Activated naive CD8-positive, alpha-beta T cell treated with anti-CD3 and anti-CD28 coated beads, Interleukin-2, amount 50 U/mL, for 24 hours (primary cell): ENCODE measurements at regions not wholly inside any gene's neighbourhood (a gene's known extent, or its start where the extent isn't known, plus 50 kb on each side); places are given as distances from the start of the nearest gene placed in this dataset.

Experiments
- ATAC-seq: fragments of 150-1000 bp; cut with Tn5 transposase; one replicate; pipeline ENCODE4 v1.10.0; 2021
- DNase-seq: peaks from one replicate; pipeline ENCODE4 v3.0.0; 2021
- H3K27ac Mint-ChIP-seq: one replicate; pipeline ENCODE4 v1.8.0; 2021; ENCODE audit warnings: mild to moderate bottlenecking, mixed read lengths
- H3K27me3 Mint-ChIP-seq: one replicate; pipeline ENCODE4 v1.8.0; 2021; ENCODE audit warnings: mixed read lengths
- H3K36me3 Mint-ChIP-seq: one replicate; pipeline ENCODE4 v1.8.0; 2021; ENCODE audit warnings: low read depth, mixed read lengths
- H3K4me1 Mint-ChIP-seq: one replicate; pipeline ENCODE4 v1.8.0; 2021; ENCODE audit warnings: mixed read lengths
- H3K4me3 Mint-ChIP-seq: one replicate; pipeline ENCODE4 v1.8.0; 2021; ENCODE audit warnings: mild to moderate bottlenecking, moderate library complexity, mixed read lengths
- H3K9me3 Mint-ChIP-seq: one replicate; pipeline ENCODE4 v1.8.0; 2021; ENCODE audit warnings: mixed read lengths

DNA sequence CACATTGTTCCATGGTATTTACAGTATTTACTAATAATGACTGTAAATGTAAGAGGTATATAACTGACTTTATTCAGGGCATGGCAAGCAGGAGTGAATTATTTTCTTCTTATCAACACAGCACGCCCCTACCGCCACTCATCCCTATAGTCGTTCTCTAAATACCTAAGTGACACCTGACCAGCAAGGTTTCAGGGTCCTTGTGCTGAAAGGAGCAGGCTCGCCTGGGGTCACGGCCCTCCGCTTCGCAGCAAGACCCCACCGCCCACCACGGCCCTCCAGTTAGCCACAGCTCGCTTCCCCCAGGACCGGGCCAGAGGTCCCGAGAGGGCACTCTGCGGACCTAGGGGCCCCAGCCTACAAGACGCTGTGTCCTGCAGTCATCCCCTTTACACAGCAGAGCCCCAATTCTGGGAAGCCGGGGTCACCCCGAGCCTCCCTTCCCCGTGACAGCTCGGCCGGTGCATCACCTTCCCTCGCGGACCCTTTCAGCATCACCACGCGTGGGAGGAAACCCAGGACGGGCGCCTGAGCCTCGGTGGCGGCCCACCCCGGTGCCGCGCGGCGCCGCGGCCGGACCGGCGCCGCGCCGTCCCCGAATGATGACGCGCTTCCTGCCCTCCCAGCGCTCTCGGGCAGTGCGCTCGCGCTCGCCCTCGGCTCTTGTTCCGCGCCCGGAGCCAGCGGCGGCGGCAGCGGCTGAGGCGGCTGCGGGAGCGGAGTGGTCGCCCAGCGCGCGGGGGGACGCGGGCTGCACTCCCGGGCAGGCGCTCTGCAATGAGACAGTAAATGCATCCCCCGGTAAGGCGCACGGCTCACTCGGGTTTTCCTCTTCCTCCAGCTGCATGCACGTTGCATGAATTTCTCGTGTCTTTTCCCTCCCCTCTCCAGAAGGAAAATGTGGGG, 225.1 kb upstream of the C2CD4B start, which contains the start of gene TLN2:
Gene TLN2 (plus strand): TSS at position 666 of the 906 bp plus-strand sequence.
- Mint-ChIP-seq H3K36me3 (no peaks in the 10 kb centered on the region), H3K9me3 (no peaks in the 10 kb centered on the region), H3K27ac (peak within 1 kb of the TSS; percentile 81), H3K27me3 (peaks cover 26% of the 10 kb centered on the region), H3K4me1 (peaks cover 19% of the 10 kb centered on the region), H3K4me3 (peak within 1 kb of the TSS; percentile 90)
- peak; percentile 86 for ATAC-seq
- peak; percentile 73 for DNase-seq

- Mint-ChIP-seq H3K4me3 (peak overlapping the region; percentile 90), H3K27me3 (peaks cover 26% of the 10 kb centered on the region), H3K36me3 (no peaks in the 10 kb centered on the region), H3K4me1 (peaks cover 19% of the 10 kb centered on the region), H3K27ac (peak overlapping the region; percentile 49), H3K9me3 (no peaks in the 10 kb centered on the region)
- ATAC-seq (peak; percentile 11), DNase-seq (peak; percentile 40)
These were observed 225.9 kb upstream of the C2CD4B start for GRCh38 chr15:62390791-62391640.

- ATAC-seq (peak; percentile 59), DNase-seq (peak; percentile 41)
- Mint-ChIP-seq H3K4me1 (peaks cover 19% of the 10 kb centered on the region), H3K36me3 (no peaks in the 10 kb centered on the region), H3K4me3 (peak overlapping the region; percentile 90), H3K9me3 (no peaks in the 10 kb centered on the region), H3K27ac (no peak overlapping the region), H3K27me3 (peaks cover 27% of the 10 kb centered on the region)
These were observed 226.7 kb upstream of the C2CD4B start for GRCh38 chr15:62391641-62392262.

DNA sequence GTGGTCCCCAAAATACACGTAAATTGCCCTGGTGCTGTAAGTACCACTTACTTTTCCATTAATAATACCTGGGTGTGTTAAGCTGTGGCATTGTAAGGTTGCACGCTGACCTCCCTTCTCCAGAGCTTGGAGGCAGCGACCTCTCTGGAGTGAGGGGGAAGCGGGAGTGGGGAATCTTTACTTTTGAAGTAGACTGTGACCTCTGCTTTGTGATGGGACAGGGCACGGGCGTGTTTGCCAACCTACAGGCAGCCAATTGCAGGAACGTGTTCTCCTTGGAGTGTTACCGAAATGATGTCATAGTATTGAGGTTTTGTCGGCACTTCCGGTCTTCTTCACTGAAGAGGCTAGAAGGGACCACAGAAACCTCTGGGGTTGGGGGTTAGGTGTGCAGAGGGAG, 227.3 kb upstream of the C2CD4B start:
- H3K27ac Mint-ChIP-seq: peak overlapping the region; percentile 20
- peak overlapping the region; percentile 75 for H3K4me3 Mint-ChIP-seq
- DNase-seq: peak; percentile 8

DNA sequence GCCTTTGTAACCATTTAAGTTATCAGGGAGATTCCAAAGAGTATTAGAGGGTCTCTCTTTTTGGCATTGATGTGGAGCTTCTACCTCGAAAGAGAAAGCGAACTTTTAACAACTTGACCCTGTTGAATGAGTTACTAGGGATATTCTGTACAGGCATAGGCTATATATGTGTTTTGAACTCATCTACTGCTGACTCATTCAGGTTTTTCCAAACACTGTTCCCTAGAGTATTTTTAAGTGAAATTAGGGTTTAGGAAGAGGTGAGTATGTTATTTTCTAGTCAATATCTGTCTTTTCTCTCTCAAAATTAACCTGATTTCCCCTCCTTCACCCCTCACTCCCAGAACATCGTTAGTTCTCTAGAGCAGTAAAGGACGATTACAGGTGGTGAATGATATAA, 228.1 kb upstream of the C2CD4B start:
- peaks cover 27% of the 10 kb centered on the region for H3K27me3 Mint-ChIP-seq
- DNase-seq: no peak
- no peak for ATAC-seq
- H3K27ac Mint-ChIP-seq: no peak overlapping the region
- H3K36me3 Mint-ChIP-seq: no peaks in the 10 kb centered on the region
- H3K9me3 Mint-ChIP-seq: peaks cover 1% of the 10 kb centered on the region
- no peak overlapping the region for H3K4me3 Mint-ChIP-seq
- H3K4me1 Mint-ChIP-seq: peaks cover 19% of the 10 kb centered on the region

More for the DNA sequence above, 227.3 kb upstream of the C2CD4B start:
- H3K27me3 Mint-ChIP-seq: peaks cover 27% of the 10 kb centered on the region
- H3K36me3 Mint-ChIP-seq: no peaks in the 10 kb centered on the region
- peak; percentile 16 for ATAC-seq
- H3K9me3 Mint-ChIP-seq: no peaks in the 10 kb centered on the region
- H3K4me1 Mint-ChIP-seq: peaks cover 19% of the 10 kb centered on the region

DNA sequence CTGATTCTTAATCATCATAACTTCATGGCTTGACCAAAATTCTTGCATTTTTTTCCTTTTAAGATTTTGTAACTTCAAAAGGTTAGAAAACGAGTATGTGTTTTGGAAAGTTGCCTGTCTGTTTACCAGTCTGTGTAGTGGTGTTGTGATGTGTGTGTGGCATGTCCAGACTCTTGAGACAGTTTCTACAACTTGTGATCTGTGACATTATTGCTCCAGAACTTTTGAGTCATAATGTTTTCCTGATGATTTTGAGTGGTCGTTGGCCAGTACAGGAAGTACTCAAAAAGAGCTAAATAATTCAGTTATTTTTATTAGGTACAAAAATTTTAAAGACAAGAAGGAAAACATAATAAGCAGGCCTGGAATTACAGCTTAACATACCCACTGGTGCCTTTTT, 229.0 kb upstream of the C2CD4B start:
- Mint-ChIP-seq H3K36me3 (no peaks in the 10 kb centered on the region), H3K4me1 (peaks cover 19% of the 10 kb centered on the region), H3K27ac (no peak overlapping the region), H3K9me3 (peaks cover 6% of the 10 kb centered on the region), H3K4me3 (no peak overlapping the region), H3K27me3 (peaks cover 32% of the 10 kb centered on the region)
- DNase-seq (no peak), ATAC-seq (no peak)

GRCh38 chr15:62400778-62401177, 235.7 kb upstream of the C2CD4B start:
- Mint-ChIP-seq H3K27me3 (peaks cover 13% of the 10 kb centered on the region), H3K9me3 (peaks cover 18% of the 10 kb centered on the region), H3K36me3 (peaks cover 7% of the 10 kb centered on the region), H3K4me1 (no peaks in the 10 kb centered on the region), H3K4me3 (no peak overlapping the region), H3K27ac (no peak overlapping the region)
- no peak for DNase-seq
- ATAC-seq: no peak

DNA sequence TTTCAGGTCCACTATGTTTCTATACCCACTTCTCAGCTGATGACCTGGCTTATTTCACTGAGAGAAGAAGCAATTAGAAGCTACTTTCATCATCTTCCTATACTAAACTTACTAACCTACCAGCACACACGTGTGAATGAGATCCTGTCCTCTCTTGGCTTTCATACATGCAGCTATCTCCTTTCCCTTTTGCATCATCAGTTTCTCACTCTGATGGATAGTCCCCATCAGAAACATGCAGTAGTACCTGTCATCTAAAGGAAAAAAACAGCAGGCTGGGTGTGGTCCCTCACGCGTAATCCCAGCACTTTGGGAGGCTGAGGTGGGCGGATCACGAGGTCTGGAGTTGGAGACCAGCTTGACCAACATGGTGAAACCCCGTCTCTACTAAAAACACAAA, 237.6 kb upstream of the C2CD4B start:
- ATAC-seq (no peak), DNase-seq (no peak)
- Mint-ChIP-seq H3K27ac (no peak overlapping the region), H3K36me3 (peaks cover 7% of the 10 kb centered on the region), H3K4me1 (no peaks in the 10 kb centered on the region), H3K9me3 (peaks cover 18% of the 10 kb centered on the region), H3K27me3 (peaks cover 10% of the 10 kb centered on the region), H3K4me3 (no peak overlapping the region)

DNA sequence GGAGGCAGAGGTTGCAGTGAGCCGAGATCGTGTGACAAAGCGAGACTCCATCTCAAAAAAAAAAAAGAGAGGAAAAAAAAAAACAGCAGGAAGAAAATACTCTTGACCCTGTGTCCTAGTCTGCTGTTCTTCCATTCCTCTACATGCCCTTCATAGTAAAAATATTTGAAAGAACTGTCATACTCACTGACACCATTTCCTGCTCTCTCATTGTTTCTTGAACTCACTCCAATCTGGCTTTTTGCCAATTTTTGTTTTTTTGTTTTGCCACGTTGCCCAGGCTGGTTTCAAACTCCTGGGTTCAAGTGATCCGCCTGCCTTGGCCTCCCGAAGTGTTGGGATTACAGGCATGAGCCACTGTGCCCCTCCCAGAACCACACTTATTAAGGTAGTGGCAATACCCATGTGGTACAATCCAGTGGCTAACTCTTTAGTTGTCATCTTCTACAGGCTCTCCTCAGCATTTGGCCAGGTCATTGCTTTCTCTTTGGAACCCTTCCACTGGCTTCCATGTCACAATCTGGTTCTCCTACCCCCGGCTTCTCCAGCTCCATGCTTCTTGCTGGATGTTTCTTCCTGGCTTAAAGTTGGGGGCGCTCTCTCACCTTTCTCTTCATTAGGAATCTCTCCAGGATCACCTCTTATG, 238.2 kb upstream of the C2CD4B start:
- Mint-ChIP-seq H3K9me3 (peaks cover 16% of the 10 kb centered on the region), H3K4me3 (no peak overlapping the region), H3K4me1 (no peaks in the 10 kb centered on the region), H3K27me3 (peaks cover 10% of the 10 kb centered on the region), H3K36me3 (peaks cover 7% of the 10 kb centered on the region), H3K27ac (no peak overlapping the region)
- ATAC-seq (no peak), DNase-seq (no peak)

DNA sequence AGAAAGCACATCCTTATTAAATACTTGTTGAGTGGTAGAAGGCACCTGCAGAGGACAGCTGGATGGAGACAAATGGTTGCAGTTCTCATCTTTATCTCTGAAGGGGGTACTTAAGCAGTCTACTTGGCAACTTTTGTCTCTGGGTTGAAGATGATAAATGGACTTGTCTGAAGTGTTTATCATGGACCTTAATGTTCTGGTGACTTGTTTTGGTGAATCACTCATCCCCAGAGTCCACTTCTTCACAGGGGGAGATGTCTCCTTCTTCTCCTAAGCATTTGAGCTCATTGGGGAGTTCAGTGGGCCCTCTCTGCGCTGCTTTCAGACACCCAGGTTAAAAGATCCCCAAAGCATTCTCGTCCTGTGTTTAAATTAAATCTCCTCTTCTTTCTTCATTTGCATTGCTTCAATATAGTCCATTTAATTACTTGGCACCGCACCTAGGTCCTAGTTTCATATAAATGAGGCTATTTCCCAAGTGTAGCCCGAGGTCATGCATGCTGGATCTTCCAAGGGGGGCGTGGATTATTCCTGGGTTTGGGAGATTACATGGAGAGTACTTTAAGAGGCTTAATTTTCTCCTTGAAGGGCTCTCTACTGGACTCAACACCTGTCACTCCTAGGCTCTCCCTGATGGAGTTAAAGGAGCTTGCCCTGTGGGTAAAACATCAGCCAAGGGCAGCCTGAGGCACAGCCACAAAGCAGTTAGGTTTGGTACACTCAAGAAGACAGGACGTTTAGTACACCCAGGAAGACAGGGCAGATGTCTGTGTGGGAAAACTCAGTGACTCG, 239.3 kb upstream of the C2CD4B start:
- no peak overlapping the region for H3K27ac Mint-ChIP-seq
- DNase-seq (no peak), ATAC-seq (no peak)

DNA sequence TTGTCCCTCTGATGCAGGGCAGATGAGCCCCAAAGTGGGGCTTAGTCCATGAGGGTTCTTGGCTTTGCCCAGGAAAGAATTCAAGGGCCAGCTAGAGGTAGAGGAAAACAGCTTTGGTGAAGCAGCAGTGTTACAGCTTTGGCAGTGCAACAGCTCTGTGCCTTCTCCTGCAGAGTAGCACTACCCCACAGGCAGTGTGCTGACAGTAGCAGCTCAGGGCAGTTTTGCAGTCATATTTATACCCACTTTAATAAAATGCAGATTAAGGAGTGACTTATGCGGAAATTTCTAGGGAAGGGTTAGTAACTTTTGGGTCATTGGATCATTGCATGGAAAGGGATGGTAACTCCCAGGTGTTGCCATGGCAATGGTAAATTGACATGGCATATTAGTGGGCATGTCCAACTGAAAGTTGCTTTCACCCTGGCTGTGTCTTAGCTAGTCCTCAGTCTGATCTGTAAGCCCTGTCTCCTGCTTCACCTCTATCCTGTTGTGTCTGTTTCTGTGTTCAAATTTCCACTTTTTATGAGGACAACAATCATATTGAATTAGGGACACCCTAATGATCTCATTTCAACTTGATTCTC, 241.3 kb upstream of the C2CD4B start:
- Mint-ChIP-seq H3K36me3 (no peaks in the 10 kb centered on the region), H3K4me3 (no peak overlapping the region), H3K4me1 (no peaks in the 10 kb centered on the region), H3K27ac (no peak overlapping the region), H3K9me3 (no peaks in the 10 kb centered on the region), H3K27me3 (peaks cover 11% of the 10 kb centered on the region)
- no peak for DNase-seq
- no peak for ATAC-seq

More for the DNA sequence above, 239.3 kb upstream of the C2CD4B start:
- no peaks in the 10 kb centered on the region for H3K4me1 Mint-ChIP-seq
- H3K4me3 Mint-ChIP-seq: no peak overlapping the region
- peaks cover 6% of the 10 kb centered on the region for H3K27me3 Mint-ChIP-seq
- peaks cover 7% of the 10 kb centered on the region for H3K36me3 Mint-ChIP-seq
- peaks cover 12% of the 10 kb centered on the region for H3K9me3 Mint-ChIP-seq

DNA sequence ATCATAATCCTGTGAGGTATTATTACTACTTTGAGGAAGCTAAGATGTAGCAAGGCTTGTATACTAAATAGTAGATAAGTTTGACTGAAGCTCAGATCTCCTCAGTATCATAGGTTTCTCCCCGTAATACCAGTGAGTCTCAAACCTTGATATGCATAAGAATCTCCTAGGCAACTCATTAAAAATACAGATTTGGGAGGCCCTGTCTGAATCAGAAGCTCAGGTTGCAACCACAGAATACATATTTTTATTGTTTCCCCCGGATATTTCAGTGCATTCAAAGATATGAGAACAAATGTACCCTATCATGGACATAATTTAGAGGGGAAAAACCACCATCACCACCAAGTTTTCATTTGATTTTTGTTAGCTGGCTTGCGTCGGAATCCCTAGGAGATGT, 242.1 kb upstream of the C2CD4B start:
- no peaks in the 10 kb centered on the region for H3K36me3 Mint-ChIP-seq
- ATAC-seq: no peak
- H3K27me3 Mint-ChIP-seq: peaks cover 11% of the 10 kb centered on the region
- no peaks in the 10 kb centered on the region for H3K9me3 Mint-ChIP-seq
- no peak for DNase-seq
- no peak overlapping the region for H3K4me3 Mint-ChIP-seq
- no peak overlapping the region for H3K27ac Mint-ChIP-seq
- no peaks in the 10 kb centered on the region for H3K4me1 Mint-ChIP-seq

GRCh38 chr15:62407962-62408361, 242.9 kb upstream of the C2CD4B start:
- no peak overlapping the region for H3K4me3 Mint-ChIP-seq
- peaks cover 11% of the 10 kb centered on the region for H3K27me3 Mint-ChIP-seq
- ATAC-seq (no peak), DNase-seq (no peak)
- H3K36me3 Mint-ChIP-seq: no peaks in the 10 kb centered on the region
- H3K27ac Mint-ChIP-seq: no peak overlapping the region
- H3K4me1 Mint-ChIP-seq: no peaks in the 10 kb centered on the region
- H3K9me3 Mint-ChIP-seq: no peaks in the 10 kb centered on the region
